Osteoblast (primary cell): ENCODE measurements at regions not wholly inside any gene's neighbourhood (a gene's known extent, or its start where the extent isn't known, plus 50 kb on each side); places are given as distances from the start of the nearest gene placed in this dataset.

Experiments used
- DNase-seq: peaks from one replicate; pipeline ENCODE4 v3.0.0; 2011; ENCODE audit warnings: low spot score, mixed read lengths; ENCODE audit not compliant: insufficient read length; ENCODE audit errors: missing footprints
- H2AFZ ChIP-seq: 2 replicates; pipeline ENCODE4 v1.6.0; 2011; ENCODE audit warnings: mild to moderate bottlenecking, low read length
- H3K27ac ChIP-seq: 2 replicates; pipeline ENCODE4 v1.5.1; 2011; ENCODE audit warnings: mild to moderate bottlenecking, low read depth, low read length, moderate library complexity
- H3K27me3 ChIP-seq: 2 replicates; pipeline ENCODE4 v1.6.0; 2012; ENCODE audit warnings: mild to moderate bottlenecking, control low read depth, inconsistent platforms, low read length, moderate library complexity; ENCODE audit not compliant: insufficient read depth
- H3K36me3 ChIP-seq: 2 replicates; pipeline ENCODE4 v1.5.1; 2011; ENCODE audit warnings: mild to moderate bottlenecking, low read length, control low read depth, moderate library complexity; ENCODE audit not compliant: insufficient read depth
- H3K4me1 ChIP-seq: 2 replicates; pipeline ENCODE4 v1.5.1; 2011; ENCODE audit warnings: mild to moderate bottlenecking, low read length, control low read depth, moderate library complexity; ENCODE audit not compliant: insufficient read depth
- H3K4me2 ChIP-seq: 2 replicates; pipeline ENCODE4 v1.6.0; 2011; ENCODE audit warnings: mild to moderate bottlenecking, low read length; ENCODE audit not compliant: insufficient read depth
- H3K4me3 ChIP-seq: fragments of 200-600 bp; sonication (generic); 3 replicates; pipeline ENCODE4 v1.5.1; 2012; ENCODE audit warnings: mild to moderate bottlenecking, low read length, inconsistent platforms; ENCODE audit not compliant: insufficient read depth
- H3K79me2 ChIP-seq: 2 replicates; pipeline ENCODE4 v1.6.0; 2012; ENCODE audit warnings: mild to moderate bottlenecking, low read length, control low read depth, inconsistent platforms; ENCODE audit not compliant: insufficient read depth
- H3K9me3 ChIP-seq: 2 replicates; pipeline ENCODE4 v1.5.1; 2011; ENCODE audit warnings: low read depth, low read length, control low read depth
- H4K20me1 ChIP-seq: 2 replicates; pipeline ENCODE4 v1.6.0; 2012; ENCODE audit warnings: mild to moderate bottlenecking, low read length, control low read depth; ENCODE audit not compliant: insufficient read depth
- TF ChIP-seq, protein P1 (sequence below): IDR thresholded peaks from 2 replicates; pipeline ENCODE4 v1.5.1; 2011; ENCODE audit warnings: mild to moderate bottlenecking, low read depth, low read length, moderate library complexity; ENCODE audit errors: extremely low read depth

DNA sequence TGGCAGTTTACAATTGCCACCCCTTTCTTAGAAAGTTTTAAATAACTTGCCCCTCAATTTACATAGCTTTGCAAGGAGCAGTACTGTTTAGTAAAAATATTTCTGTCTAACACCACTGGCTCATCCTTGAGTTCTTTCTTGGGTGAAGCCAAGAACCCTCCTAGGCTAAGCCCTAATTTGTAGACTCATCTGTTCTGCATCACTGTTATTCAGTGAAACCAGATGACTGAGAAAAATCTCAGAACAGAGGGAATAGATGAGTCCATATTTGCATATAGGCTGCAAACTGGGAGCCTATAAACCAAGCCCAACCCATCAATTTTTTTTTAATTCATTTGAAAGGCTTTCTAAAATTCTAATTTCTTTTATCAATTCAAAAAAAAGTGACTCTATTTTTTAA, 161.4 kb upstream of the TFPI start:
- TF ChIP-seq, protein P1, sequence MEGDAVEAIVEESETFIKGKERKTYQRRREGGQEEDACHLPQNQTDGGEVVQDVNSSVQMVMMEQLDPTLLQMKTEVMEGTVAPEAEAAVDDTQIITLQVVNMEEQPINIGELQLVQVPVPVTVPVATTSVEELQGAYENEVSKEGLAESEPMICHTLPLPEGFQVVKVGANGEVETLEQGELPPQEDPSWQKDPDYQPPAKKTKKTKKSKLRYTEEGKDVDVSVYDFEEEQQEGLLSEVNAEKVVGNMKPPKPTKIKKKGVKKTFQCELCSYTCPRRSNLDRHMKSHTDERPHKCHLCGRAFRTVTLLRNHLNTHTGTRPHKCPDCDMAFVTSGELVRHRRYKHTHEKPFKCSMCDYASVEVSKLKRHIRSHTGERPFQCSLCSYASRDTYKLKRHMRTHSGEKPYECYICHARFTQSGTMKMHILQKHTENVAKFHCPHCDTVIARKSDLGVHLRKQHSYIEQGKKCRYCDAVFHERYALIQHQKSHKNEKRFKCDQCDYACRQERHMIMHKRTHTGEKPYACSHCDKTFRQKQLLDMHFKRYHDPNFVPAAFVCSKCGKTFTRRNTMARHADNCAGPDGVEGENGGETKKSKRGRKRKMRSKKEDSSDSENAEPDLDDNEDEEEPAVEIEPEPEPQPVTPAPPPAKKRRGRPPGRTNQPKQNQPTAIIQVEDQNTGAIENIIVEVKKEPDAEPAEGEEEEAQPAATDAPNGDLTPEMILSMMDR, result no peak

DNA sequence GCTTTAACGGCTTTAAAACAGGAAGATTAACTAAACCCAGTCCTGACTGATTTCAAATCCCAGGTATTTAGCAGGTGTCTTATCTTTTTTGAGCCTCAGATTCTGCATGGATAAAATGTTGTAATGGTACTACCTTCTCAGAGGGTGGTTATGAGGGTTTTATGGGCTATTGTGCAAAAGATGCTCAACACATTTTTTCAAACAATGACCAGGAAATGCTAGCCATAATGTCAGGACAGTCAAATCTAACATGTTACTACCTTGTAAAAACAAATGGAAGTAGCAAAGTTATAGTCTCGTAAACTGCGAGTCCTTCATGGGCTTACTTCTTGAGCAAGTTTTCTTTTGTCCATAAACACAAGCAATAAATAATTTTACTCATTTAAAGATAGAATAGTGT, 162.1 kb upstream of the TFPI start:
- H4K20me1 ChIP-seq, result no peaks in the 10 kb centered on the region
- no peak overlapping the region for H2AFZ ChIP-seq
- H3K4me2 ChIP-seq, result no peak overlapping the region
- H3K4me3 ChIP-seq, result no peak overlapping the region
- no peaks in the 10 kb centered on the region for H3K27me3 ChIP-seq
- DNase-seq, result no peak
- no peaks in the 10 kb centered on the region for H3K9me3 ChIP-seq
- no peaks in the 10 kb centered on the region for H3K4me1 ChIP-seq
- TF ChIP-seq, protein P1, result no peak
- no peaks in the 10 kb centered on the region for H3K36me3 ChIP-seq
- H3K79me2 ChIP-seq, result no peaks in the 10 kb centered on the region
- no peak overlapping the region for H3K27ac ChIP-seq

More for the DNA sequence above, 161.4 kb upstream of the TFPI start:
- H3K9me3 ChIP-seq, result no peaks in the 10 kb centered on the region
- H3K4me2 ChIP-seq, result no peak overlapping the region
- no peak overlapping the region for H3K27ac ChIP-seq
- no peaks in the 10 kb centered on the region for H3K36me3 ChIP-seq
- H3K79me2 ChIP-seq, result no peaks in the 10 kb centered on the region
- no peaks in the 10 kb centered on the region for H3K27me3 ChIP-seq
- no peaks in the 10 kb centered on the region for H4K20me1 ChIP-seq
- no peak overlapping the region for H3K4me3 ChIP-seq
- no peak overlapping the region for H2AFZ ChIP-seq
- no peaks in the 10 kb centered on the region for H3K4me1 ChIP-seq
- no peak for DNase-seq

DNA sequence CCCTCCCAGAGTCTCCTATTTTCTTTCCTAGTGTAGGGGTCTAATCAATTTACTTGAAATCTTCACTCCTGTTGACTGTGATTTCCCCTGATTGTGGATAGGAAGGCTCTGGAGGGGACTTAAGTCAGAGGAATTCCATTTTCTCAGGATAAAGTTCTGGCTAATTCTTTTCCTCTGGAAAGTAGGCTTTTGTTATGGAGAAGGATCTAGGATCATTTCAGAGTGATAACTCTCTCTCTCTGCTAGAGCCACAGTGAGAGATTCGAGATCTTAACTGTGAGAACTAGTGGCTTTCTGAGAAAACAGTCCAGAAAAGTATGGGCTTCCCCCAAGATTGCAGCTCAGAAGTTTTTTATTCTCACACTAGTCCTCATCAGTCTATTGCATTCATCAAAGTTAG, 163.9 kb upstream of the TFPI start:
- Histone ChIP-seq H3K4me2 (no peak overlapping the region), H3K27me3 (no peaks in the 10 kb centered on the region), H2AFZ (no peak overlapping the region), H3K36me3 (no peaks in the 10 kb centered on the region), H3K9me3 (no peaks in the 10 kb centered on the region), H3K79me2 (no peaks in the 10 kb centered on the region), H3K27ac (no peak overlapping the region), H3K4me1 (no peaks in the 10 kb centered on the region), H3K4me3 (no peak overlapping the region), H4K20me1 (no peaks in the 10 kb centered on the region)
- no peak for DNase-seq
- TF ChIP-seq, protein P1, result no peak

DNA sequence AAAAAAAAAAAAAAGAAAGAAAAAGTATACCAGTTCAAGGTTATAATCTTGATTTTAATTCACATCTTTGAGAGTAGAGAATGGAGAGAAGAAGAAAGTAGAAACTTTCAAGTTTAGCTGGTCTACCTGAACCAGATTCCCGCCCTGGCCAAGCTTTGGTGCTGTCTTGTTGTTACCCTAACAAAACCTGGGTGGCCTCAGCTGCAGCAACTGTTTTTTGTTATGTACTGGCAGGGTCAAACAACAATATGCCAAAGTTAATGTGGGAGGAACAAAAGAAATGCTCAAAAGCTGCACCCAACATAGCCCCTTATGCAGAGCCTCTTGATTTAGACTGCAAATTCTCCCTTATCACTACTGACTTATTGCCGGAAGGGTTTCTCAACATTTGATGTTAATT, 165.3 kb upstream of the TFPI start:
- TF ChIP-seq, protein P1, result no peak
- H3K79me2 ChIP-seq, result no peaks in the 10 kb centered on the region
- H3K36me3 ChIP-seq, result no peaks in the 10 kb centered on the region
- H3K9me3 ChIP-seq, result no peaks in the 10 kb centered on the region
- H2AFZ ChIP-seq, result no peak overlapping the region
- DNase-seq, result no peak
- no peak overlapping the region for H3K27ac ChIP-seq
- no peak overlapping the region for H3K4me2 ChIP-seq
- H3K27me3 ChIP-seq, result no peaks in the 10 kb centered on the region
- H4K20me1 ChIP-seq, result no peaks in the 10 kb centered on the region
- H3K4me3 ChIP-seq, result no peak overlapping the region
- H3K4me1 ChIP-seq, result no peaks in the 10 kb centered on the region
